ENCODE measurements at regions not wholly inside any gene's neighbourhood (a gene's known extent, or its start where the extent isn't known, plus 50 kb on each side); places are given as distances from the start of the nearest gene placed in this dataset.

- Histone ChIP-seq H3K27ac (ENCODE audit: low read depth, low read length) (no peak overlapping the region), H3K4me1 (ENCODE audit: control insufficient read depth, insufficient read depth, low read length) (no peaks in the 10 kb centered on the region), H3K36me3 (ENCODE audit: control insufficient read depth, insufficient read depth, low read length) (no peaks in the 10 kb centered on the region), H3K4me3 (ENCODE audit: low read depth, low read length) (no peak overlapping the region), H3K9me3 (ENCODE audit: control insufficient read depth, insufficient read depth, low read length) (no peaks in the 10 kb centered on the region), H3K27me3 (ENCODE audit: control insufficient read depth, insufficient read depth, low read length) (no peaks in the 10 kb centered on the region)
- no CpG with 5 or more reads among the region's 2 CpGs for WGBS (ENCODE audit: insufficient coverage)
- DNase-seq (ENCODE audit: low read depth in 4 of 6, low spot score in 6 of 6) = no peak
Observed at GRCh38 chr10:107889105-107889504, 724.6 kb upstream of the SORCS1 start.

GRCh38 chr10:107880185-107880584, 715.7 kb upstream of the SORCS1 start:
- DNase-seq (ENCODE audit: low read depth in 4 of 6, low spot score in 6 of 6) = no peak
- Histone ChIP-seq H3K4me1 (ENCODE audit: control insufficient read depth, insufficient read depth, low read length) (no peaks in the 10 kb centered on the region), H3K4me3 (ENCODE audit: low read depth, low read length) (no peak overlapping the region), H3K27ac (ENCODE audit: low read depth, low read length) (no peak overlapping the region), H3K36me3 (ENCODE audit: control insufficient read depth, insufficient read depth, low read length) (no peaks in the 10 kb centered on the region), H3K9me3 (ENCODE audit: control insufficient read depth, insufficient read depth, low read length) (no peaks in the 10 kb centered on the region), H3K27me3 (ENCODE audit: control insufficient read depth, insufficient read depth, low read length) (no peaks in the 10 kb centered on the region)
- 82% methylated on average over 2 of the region's 2 CpGs for WGBS (ENCODE audit: insufficient coverage)

GRCh38 chr10:107873007-107873406, 708.5 kb upstream of the SORCS1 start:
- no peaks in the 10 kb centered on the region for H3K4me1 ChIP-seq (ENCODE audit: control insufficient read depth, insufficient read depth, low read length)
- no peaks in the 10 kb centered on the region for H3K9me3 ChIP-seq (ENCODE audit: control insufficient read depth, insufficient read depth, low read length)
- no peaks in the 10 kb centered on the region for H3K36me3 ChIP-seq (ENCODE audit: control insufficient read depth, insufficient read depth, low read length)
- H3K27ac ChIP-seq (ENCODE audit: low read depth, low read length) = no peak overlapping the region
- DNase-seq (ENCODE audit: low read depth in 4 of 6, low spot score in 6 of 6) = no peak
- H3K27me3 ChIP-seq (ENCODE audit: control insufficient read depth, insufficient read depth, low read length) = no peaks in the 10 kb centered on the region
- no CpG with 5 or more reads among the region's 3 CpGs for WGBS (ENCODE audit: insufficient coverage)
- no peak overlapping the region for H3K4me3 ChIP-seq (ENCODE audit: low read depth, low read length)

DNA sequence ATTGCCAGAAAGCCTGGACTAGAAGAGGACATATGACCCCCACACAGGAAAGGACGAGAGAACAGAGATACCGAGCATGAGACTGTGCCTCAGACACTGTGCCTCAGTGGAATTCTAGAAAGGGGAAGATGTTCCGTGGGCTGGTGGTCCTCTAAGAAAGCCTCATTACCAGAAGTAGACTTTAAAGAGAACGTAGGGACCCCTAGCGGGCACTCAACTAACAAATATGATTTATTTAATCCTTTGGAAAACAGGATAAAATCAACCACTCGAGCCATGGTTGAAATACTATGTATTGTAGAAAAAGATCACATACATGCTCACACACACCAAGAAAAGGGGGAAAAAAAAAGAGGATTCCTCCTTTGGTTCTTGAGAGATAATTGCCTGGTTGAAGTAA, 701.2 kb upstream of the SORCS1 start:
- H3K27ac ChIP-seq (ENCODE audit: low read depth, low read length) = no peak overlapping the region
- H3K9me3 ChIP-seq (ENCODE audit: control insufficient read depth, insufficient read depth, low read length) = no peaks in the 10 kb centered on the region
- no peak for DNase-seq (ENCODE audit: low read depth in 4 of 6, low spot score in 6 of 6)
- no CpG with 5 or more reads among the region's 6 CpGs for WGBS (ENCODE audit: insufficient coverage)
- H3K27me3 ChIP-seq (ENCODE audit: control insufficient read depth, insufficient read depth, low read length) = no peaks in the 10 kb centered on the region
- no peaks in the 10 kb centered on the region for H3K4me1 ChIP-seq (ENCODE audit: control insufficient read depth, insufficient read depth, low read length)
- H3K36me3 ChIP-seq (ENCODE audit: control insufficient read depth, insufficient read depth, low read length) = no peaks in the 10 kb centered on the region
- H3K4me3 ChIP-seq (ENCODE audit: low read depth, low read length) = no peak overlapping the region

- no peaks in the 10 kb centered on the region for H3K36me3 ChIP-seq (ENCODE audit: control insufficient read depth, insufficient read depth, low read length)
- H3K9me3 ChIP-seq (ENCODE audit: control insufficient read depth, insufficient read depth, low read length) = no peaks in the 10 kb centered on the region
- DNase-seq (ENCODE audit: low read depth in 4 of 6, low spot score in 6 of 6) = no peak
- 93% methylated on average over 2 of the region's 5 CpGs for WGBS (ENCODE audit: insufficient coverage)
- no peaks in the 10 kb centered on the region for H3K27me3 ChIP-seq (ENCODE audit: control insufficient read depth, insufficient read depth, low read length)
- H3K4me3 ChIP-seq (ENCODE audit: low read depth, low read length) = no peak overlapping the region
- no peaks in the 10 kb centered on the region for H3K4me1 ChIP-seq (ENCODE audit: control insufficient read depth, insufficient read depth, low read length)
- no peak overlapping the region for H3K27ac ChIP-seq (ENCODE audit: low read depth, low read length)
Observed at GRCh38 chr10:107859065-107859464, 694.6 kb upstream of the SORCS1 start.

- Histone ChIP-seq H3K36me3 (ENCODE audit: control insufficient read depth, insufficient read depth, low read length) (no peaks in the 10 kb centered on the region), H3K27me3 (ENCODE audit: control insufficient read depth, insufficient read depth, low read length) (no peaks in the 10 kb centered on the region), H3K4me3 (ENCODE audit: low read depth, low read length) (no peak overlapping the region), H3K9me3 (ENCODE audit: control insufficient read depth, insufficient read depth, low read length) (no peaks in the 10 kb centered on the region), H3K27ac (ENCODE audit: low read depth, low read length) (no peak overlapping the region), H3K4me1 (ENCODE audit: control insufficient read depth, insufficient read depth, low read length) (no peaks in the 10 kb centered on the region)
- DNase-seq (ENCODE audit: low read depth in 4 of 6, low spot score in 6 of 6) = no peak
Observed at GRCh38 chr10:107856047-107856315, 691.5 kb upstream of the SORCS1 start.

DNA sequence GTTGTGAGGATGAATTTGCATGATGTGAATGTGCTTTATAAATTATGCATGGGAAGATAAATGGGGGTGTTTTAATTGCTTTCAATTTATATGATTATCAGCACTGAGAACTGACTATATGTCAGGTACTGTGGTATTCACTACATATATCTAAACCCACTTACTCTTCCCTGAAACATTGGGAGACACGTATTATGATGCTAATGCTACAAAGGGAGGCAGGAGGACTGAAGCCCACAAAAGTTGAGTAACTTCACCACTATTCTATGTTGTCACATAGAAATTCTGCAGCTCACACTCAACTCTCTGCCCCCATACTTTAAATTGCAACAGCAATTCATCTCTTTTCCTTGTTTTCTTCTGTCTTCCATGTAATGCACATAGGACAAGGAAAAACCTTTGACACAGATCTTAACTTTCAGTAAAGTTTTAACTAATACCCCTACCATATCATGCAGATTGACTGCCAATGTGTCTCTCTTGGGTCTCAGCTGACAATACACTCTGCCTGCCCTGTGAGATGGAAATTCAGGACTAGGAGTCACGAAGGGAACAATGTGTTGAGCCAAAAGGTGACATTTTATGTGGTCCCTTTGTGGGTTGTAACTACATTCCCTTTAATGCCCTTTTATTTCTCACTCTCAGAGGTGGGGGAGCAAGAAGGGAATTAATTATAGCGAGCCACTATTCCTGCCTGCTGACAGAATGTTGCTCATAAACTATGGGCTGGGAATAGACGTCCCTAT, 691.0 kb upstream of the SORCS1 start:
- H3K9me3 ChIP-seq (ENCODE audit: control insufficient read depth, insufficient read depth, low read length) = no peaks in the 10 kb centered on the region
- WGBS (ENCODE audit: insufficient coverage) = no CpG with 5 or more reads among the region's 4 CpGs
- H3K36me3 ChIP-seq (ENCODE audit: control insufficient read depth, insufficient read depth, low read length) = no peaks in the 10 kb centered on the region
- no peaks in the 10 kb centered on the region for H3K4me1 ChIP-seq (ENCODE audit: control insufficient read depth, insufficient read depth, low read length)
- H3K27ac ChIP-seq (ENCODE audit: low read depth, low read length) = no peak overlapping the region
- no peak for DNase-seq (ENCODE audit: low read depth in 4 of 6, low spot score in 6 of 6)
- H3K27me3 ChIP-seq (ENCODE audit: control insufficient read depth, insufficient read depth, low read length) = no peaks in the 10 kb centered on the region
- no peak overlapping the region for H3K4me3 ChIP-seq (ENCODE audit: low read depth, low read length)

- Histone ChIP-seq H3K27me3 (ENCODE audit: control insufficient read depth, insufficient read depth, low read length) (no peaks in the 10 kb centered on the region), H3K4me1 (ENCODE audit: control insufficient read depth, insufficient read depth, low read length) (no peaks in the 10 kb centered on the region), H3K36me3 (ENCODE audit: control insufficient read depth, insufficient read depth, low read length) (no peaks in the 10 kb centered on the region), H3K27ac (ENCODE audit: low read depth, low read length) (no peak overlapping the region), H3K4me3 (ENCODE audit: low read depth, low read length) (no peak overlapping the region), H3K9me3 (ENCODE audit: control insufficient read depth, insufficient read depth, low read length) (no peaks in the 10 kb centered on the region)
- WGBS (ENCODE audit: insufficient coverage) = no CpG with 5 or more reads among the region's 8 CpGs
- peak in 1 of 6 donors; percentile 70 for DNase-seq (ENCODE audit: low read depth in 4 of 6, low spot score in 6 of 6)
Observed at GRCh38 chr10:107848726-107849360, 684.3 kb upstream of the SORCS1 start.

GRCh38 chr10:107847620-107848019, 683.1 kb upstream of the SORCS1 start:
- no CpG with 5 or more reads among the region's 2 CpGs for WGBS (ENCODE audit: insufficient coverage)
- Histone ChIP-seq H3K36me3 (ENCODE audit: control insufficient read depth, insufficient read depth, low read length) (no peaks in the 10 kb centered on the region), H3K4me3 (ENCODE audit: low read depth, low read length) (no peak overlapping the region), H3K27ac (ENCODE audit: low read depth, low read length) (no peak overlapping the region), H3K4me1 (ENCODE audit: control insufficient read depth, insufficient read depth, low read length) (no peaks in the 10 kb centered on the region), H3K27me3 (ENCODE audit: control insufficient read depth, insufficient read depth, low read length) (no peaks in the 10 kb centered on the region), H3K9me3 (ENCODE audit: control insufficient read depth, insufficient read depth, low read length) (no peaks in the 10 kb centered on the region)
- DNase-seq (ENCODE audit: low read depth in 4 of 6, low spot score in 6 of 6) = peak in 1 of 6 donors; percentile 15

DNA sequence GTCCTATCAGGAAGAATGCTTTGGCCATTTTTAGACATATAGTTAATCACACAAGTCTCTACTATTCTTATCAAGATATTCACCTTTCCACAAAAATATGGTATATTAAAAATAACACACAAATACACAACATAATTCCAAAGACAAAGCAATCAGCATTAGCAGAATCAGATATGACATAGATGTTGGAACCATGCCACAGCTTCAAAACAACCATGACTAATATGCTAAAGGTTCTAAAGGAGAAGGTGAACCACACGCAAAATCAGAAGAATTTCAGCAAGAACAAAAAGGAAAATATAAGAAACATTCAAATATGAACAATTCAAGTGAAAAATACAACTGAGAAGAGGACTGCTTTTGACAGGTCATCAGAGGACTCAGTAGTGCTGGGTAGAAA, 670.2 kb upstream of the SORCS1 start:
- H3K27ac ChIP-seq (ENCODE audit: low read depth, low read length) = no peak overlapping the region
- DNase-seq (ENCODE audit: low read depth in 4 of 6, low spot score in 6 of 6) = no peak
- H3K4me1 ChIP-seq (ENCODE audit: control insufficient read depth, insufficient read depth, low read length) = no peaks in the 10 kb centered on the region
- no peaks in the 10 kb centered on the region for H3K36me3 ChIP-seq (ENCODE audit: control insufficient read depth, insufficient read depth, low read length)
- no CpG with 5 or more reads among the region's 1 CpG for WGBS (ENCODE audit: insufficient coverage)
- H3K4me3 ChIP-seq (ENCODE audit: low read depth, low read length) = no peak overlapping the region
- no peaks in the 10 kb centered on the region for H3K9me3 ChIP-seq (ENCODE audit: control insufficient read depth, insufficient read depth, low read length)
- no peaks in the 10 kb centered on the region for H3K27me3 ChIP-seq (ENCODE audit: control insufficient read depth, insufficient read depth, low read length)
